WERI-Rb-1 (cell line): ENCODE measurements at regions not wholly inside any gene's neighbourhood (a gene's known extent, or its start where the extent isn't known, plus 50 kb on each side); places are given as distances from the start of the nearest gene placed in this dataset.

Experiments used
- DNase-seq: peaks from one replicate; pipeline ENCODE4 v3.0.0-alpha.2; 2020
- H3K27ac ChIP-seq: fragments of 250-450 bp; sonication (Bioruptor Pico); 2 replicates; pipeline ENCODE4 v1.5.1; 2020; ENCODE audit warnings: mild to moderate bottlenecking, moderate library complexity
- H3K27me3 ChIP-seq: fragments of 250-450 bp; sonication (Bioruptor Pico); 2 replicates; pipeline ENCODE4 v1.5.1; 2021; ENCODE audit warnings: mild to moderate bottlenecking, low read depth, moderate library complexity; ENCODE audit not compliant: insufficient read depth, severe bottlenecking
- H3K36me3 ChIP-seq: fragments of 250-450 bp; sonication (Bioruptor Pico); 2 replicates; pipeline ENCODE4 v1.5.1; 2020; ENCODE audit warnings: mild to moderate bottlenecking, moderate library complexity
- H3K4me3 ChIP-seq: 2 replicates; pipeline ENCODE4 v1.5.1; 2011; ENCODE audit warnings: low read depth, mild to moderate bottlenecking, control low read depth, low read length
- H3K9me3 ChIP-seq: fragments of 250-450 bp; sonication (Bioruptor Pico); 2 replicates; pipeline ENCODE4 v1.5.1; 2021; ENCODE audit warnings: mild to moderate bottlenecking, moderate library complexity; ENCODE audit not compliant: severe bottlenecking
- CTCF ChIP-seq: IDR thresholded peaks from 2 replicates; pipeline ENCODE4 v1.5.1; 2011; ENCODE audit warnings: low read depth, mild to moderate bottlenecking, control low read depth, inconsistent platforms, low read length

DNA sequence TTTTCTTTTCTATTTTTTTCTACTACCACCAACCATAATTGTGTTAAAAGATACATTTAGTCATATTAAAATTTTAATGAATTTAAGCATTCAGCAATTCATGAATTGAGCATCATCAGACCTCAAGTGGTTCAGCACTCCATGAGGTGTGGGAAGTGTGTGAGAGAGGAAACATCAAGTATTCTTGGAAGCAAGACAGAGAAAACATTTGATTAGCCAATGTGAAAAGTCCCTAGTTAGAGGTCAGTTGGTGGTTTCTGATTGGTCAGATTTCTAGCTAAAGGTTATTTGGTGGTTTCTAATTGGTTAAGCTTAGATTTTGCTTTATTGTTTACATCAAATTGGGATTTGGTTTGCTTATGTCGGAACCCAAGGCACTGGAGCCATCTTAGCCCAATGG lies 134.7 kb downstream of the KLF5 start:
- Histone ChIP-seq H3K27me3 (no peaks in the 10 kb centered on the region), H3K4me3 (no peak overlapping the region), H3K9me3 (no peaks in the 10 kb centered on the region), H3K27ac (no peak overlapping the region), H3K36me3 (no peaks in the 10 kb centered on the region)
- DNase-seq: no peak
- no peak for TF ChIP-seq CTCF

DNA sequence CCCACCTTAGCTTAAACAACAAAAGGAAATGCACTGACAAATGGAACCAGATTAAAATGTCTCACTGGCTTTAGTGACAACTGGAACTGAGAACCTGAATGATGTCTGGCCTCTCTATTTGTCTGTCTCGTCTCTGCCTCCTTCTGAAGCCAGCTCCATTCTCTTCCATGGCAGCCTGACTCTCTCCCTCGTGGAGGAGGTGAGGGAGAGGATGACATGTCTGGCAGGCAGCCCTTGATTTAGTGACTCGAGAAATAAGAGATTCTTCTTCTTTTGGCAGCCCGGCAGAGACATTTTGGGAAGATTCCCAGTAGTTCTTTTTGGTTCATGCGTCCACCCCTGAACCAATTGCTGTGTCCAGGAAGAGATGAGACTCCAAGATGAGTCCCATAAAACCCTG lies 131.7 kb downstream of the KLF5 start:
- H3K27me3 ChIP-seq: no peaks in the 10 kb centered on the region
- no peaks in the 10 kb centered on the region for H3K9me3 ChIP-seq
- no peaks in the 10 kb centered on the region for H3K36me3 ChIP-seq
- no peak for TF ChIP-seq CTCF
- no peak overlapping the region for H3K27ac ChIP-seq
- H3K4me3 ChIP-seq: no peak overlapping the region
- no peak for DNase-seq

DNA sequence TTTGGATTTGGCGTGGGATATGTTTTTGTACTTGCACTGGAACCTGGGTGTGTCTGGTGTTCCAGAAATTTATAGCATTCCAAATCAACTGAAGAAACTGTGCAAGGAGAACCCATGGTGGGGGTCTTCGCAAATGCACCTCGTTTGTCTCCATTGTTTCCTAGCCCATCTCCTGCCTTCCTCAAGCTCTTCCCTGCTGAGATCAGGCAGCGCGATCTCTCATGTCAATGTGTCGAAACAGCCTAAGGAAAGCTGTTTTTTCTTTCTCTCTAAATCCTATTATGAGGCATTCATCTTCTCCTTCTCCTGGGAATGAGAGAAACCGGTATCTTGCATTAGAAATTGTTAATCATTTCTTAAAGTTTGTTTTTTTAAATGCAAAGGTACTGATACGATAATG lies 131.0 kb downstream of the KLF5 start:
- no peaks in the 10 kb centered on the region for H3K36me3 ChIP-seq
- H3K4me3 ChIP-seq: no peak overlapping the region
- no peaks in the 10 kb centered on the region for H3K9me3 ChIP-seq
- H3K27ac ChIP-seq: no peak overlapping the region
- H3K27me3 ChIP-seq: no peaks in the 10 kb centered on the region
- no peak for DNase-seq
- TF ChIP-seq CTCF: no peak

DNA sequence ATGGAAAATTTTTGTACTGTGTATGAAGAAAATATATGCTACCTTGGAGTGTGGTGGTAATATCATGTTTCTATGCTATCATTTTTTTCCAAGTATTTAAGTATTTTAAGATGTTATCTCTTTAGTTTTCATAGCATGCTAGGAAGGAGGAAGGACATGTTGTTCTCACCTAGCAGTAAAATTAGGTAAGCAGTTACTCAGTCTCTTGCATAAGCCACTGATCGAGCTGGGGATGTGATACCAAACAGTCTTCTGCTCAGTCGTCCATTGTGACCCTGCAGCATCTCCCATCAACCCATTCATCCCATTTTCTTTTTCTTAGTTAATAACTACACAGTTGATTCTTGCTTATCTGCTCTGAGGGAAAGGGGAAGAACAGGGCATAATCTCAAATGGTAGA lies 130.6 kb downstream of the KLF5 start:
- Histone ChIP-seq H3K27me3 (no peaks in the 10 kb centered on the region), H3K9me3 (no peaks in the 10 kb centered on the region), H3K27ac (no peak overlapping the region), H3K36me3 (no peaks in the 10 kb centered on the region), H3K4me3 (no peak overlapping the region)
- DNase-seq: no peak
- no peak for TF ChIP-seq CTCF

DNA sequence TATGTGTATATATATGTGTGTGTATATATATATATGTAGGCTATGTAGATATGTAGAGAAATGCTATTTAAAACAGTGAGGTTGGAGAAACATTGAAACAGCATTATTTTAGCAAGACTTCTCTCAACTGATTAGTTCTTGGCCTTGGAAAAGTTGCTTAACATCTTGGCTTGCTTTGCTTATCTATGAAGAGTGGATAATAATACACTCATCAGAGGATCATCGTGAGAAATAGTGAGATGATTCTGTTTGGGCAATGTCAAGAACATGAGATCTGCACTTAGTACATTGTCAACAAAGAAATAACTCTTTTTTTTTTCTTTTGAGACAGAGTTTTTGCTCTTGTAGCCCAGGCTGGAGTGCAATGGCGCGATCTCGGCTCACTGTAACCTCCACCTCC lies 128.3 kb downstream of the KLF5 start:
- no peak for TF ChIP-seq CTCF
- Histone ChIP-seq H3K9me3 (no peaks in the 10 kb centered on the region), H3K27ac (no peak overlapping the region), H3K36me3 (no peaks in the 10 kb centered on the region), H3K27me3 (no peaks in the 10 kb centered on the region), H3K4me3 (no peak overlapping the region)
- no peak for DNase-seq

DNA sequence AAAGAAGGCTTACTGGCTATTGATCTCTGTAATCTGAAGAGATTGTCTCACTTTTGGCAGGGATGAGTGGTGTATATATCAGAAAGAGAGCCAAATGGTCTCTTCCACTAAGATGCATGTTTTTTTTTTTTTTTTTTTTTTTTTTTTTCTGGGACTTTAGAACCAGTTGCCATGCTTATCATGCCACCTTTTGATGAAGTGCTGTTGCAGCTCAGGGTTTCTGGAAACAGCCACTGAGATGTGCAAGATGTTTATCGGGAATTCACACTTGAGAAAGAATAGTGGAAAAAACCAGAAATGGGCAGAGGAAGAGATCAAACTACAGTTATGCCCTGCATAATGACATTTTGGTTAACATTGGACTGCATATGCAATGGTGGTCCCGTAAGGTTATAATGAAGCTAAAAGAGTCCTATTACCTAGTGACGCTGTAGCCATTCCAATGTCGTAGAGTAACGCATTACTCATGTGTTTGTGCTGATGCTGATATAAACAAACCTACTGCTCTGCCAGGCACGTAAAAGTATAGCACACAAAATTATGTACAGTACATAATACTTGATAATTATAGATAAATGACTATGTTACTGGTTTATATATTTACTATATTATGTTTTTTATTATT lies 121.0 kb downstream of the KLF5 start:
- no peaks in the 10 kb centered on the region for H3K36me3 ChIP-seq
- H3K27me3 ChIP-seq: no peaks in the 10 kb centered on the region
- no peaks in the 10 kb centered on the region for H3K9me3 ChIP-seq
- TF ChIP-seq CTCF: no peak
- no peak overlapping the region for H3K27ac ChIP-seq
- no peak for DNase-seq
- no peak overlapping the region for H3K4me3 ChIP-seq
